ENCODE measurements at regions not wholly inside any gene's neighbourhood (a gene's known extent, or its start where the extent isn't known, plus 50 kb on each side); places are given as distances from the start of the nearest gene placed in this dataset.

DNA sequence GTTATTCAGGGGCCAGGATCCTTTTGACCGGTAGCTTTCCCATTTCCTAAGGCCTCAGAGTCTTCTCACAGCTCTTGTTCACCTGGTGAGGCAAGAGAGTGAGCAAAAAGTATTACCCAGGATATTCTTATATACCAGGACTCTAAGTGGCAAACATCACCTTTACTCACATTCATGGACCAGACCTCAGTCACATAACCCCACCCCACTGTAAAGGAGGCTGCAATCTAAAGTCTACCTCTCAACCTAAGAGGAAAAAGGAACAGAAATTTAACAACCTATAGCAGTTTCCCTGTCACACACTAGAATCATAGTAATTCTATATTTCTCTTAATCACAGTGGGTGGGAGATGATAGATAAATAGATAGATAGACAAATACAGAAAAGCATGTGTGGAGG is 176.0 kb upstream of the PTPRZ1 start:
- Histone ChIP-seq H3K9ac (ENCODE audit: low read depth, low read length) (no peak overlapping the region), H4K20me1 (ENCODE audit: insufficient read depth, low read length) (no peaks in the 10 kb centered on the region), H2BK5ac (ENCODE audit: low read depth, low read length, poor library complexity, severe bottlenecking) (no peak overlapping the region), H3K27ac (ENCODE audit: insufficient read depth, low read length) (no peak overlapping the region), H2AK9ac (replicated peaks; ENCODE audit: low read depth, low read length, poor library complexity) (no peak overlapping the region), H3K4me3 (ENCODE audit: insufficient read depth, low read depth, low read length) (no peak overlapping the region), H3K4ac (ENCODE audit: low read depth, low read length) (no peak overlapping the region), H2BK20ac (ENCODE audit: low read depth, low read length) (no peak overlapping the region), H4K91ac (ENCODE audit: insufficient read depth, low read depth, low read length) (no peak overlapping the region), H3K18ac (ENCODE audit: low read depth, low read length) (no peak overlapping the region), H4K5ac (ENCODE audit: low read depth, low read length) (no peak overlapping the region), H3K4me2 (ENCODE audit: low read depth, low read length) (no peak overlapping the region), H3K23ac (ENCODE audit: low read depth, low read length) (no peak overlapping the region), H3K56ac (ENCODE audit: extremely low read depth, insufficient read depth, low read length) (no peak overlapping the region), H3K9me3 (ENCODE audit: control insufficient read depth, insufficient read depth, low read length) (no peaks in the 10 kb centered on the region), H3K9me1 (ENCODE audit: insufficient read depth, low read length) (no peaks in the 10 kb centered on the region), H2AFZ (replicated peaks; ENCODE audit: low read length, poor library complexity) (no peak overlapping the region), H3K4me1 (ENCODE audit: control insufficient read depth, insufficient read depth, low read length) (no peaks in the 10 kb centered on the region), H3K14ac (replicated peaks; ENCODE audit: low read depth, low read length) (no peak overlapping the region), H3K36me3 (ENCODE audit: control insufficient read depth, insufficient read depth, low read length) (no peaks in the 10 kb centered on the region), H2AK5ac (ENCODE audit: low read depth, low read length) (no peak overlapping the region), H2BK15ac (ENCODE audit: low read depth, low read length) (no peak overlapping the region), H3K27me3 (ENCODE audit: control insufficient read depth, insufficient read depth, low read length) (no peaks in the 10 kb centered on the region), H2BK120ac (ENCODE audit: low read depth, low read length) (no peak overlapping the region), H3K79me1 (ENCODE audit: low read depth in 1 of 2, low read length in 2 of 2) (no peaks in the 10 kb centered on the region), H4K8ac (ENCODE audit: low read depth in 2 of 2, low read length in 2 of 2) (no peak overlapping the region)
- WGBS, 2 experiments (ENCODE audit: extremely low coverage in 2 of 2, insufficient read length in 1 of 2) = no CpG with 5 or more reads among the region's 1 CpG
- TF ChIP-seq, protein P1, sequence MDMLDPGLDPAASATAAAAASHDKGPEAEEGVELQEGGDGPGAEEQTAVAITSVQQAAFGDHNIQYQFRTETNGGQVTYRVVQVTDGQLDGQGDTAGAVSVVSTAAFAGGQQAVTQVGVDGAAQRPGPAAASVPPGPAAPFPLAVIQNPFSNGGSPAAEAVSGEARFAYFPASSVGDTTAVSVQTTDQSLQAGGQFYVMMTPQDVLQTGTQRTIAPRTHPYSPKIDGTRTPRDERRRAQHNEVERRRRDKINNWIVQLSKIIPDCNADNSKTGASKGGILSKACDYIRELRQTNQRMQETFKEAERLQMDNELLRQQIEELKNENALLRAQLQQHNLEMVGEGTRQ (IDR thresholded peaks at IDR 0.05; ENCODE audit: low read depth, low read length) = no peak
- no peak for TF ChIP-seq BHLHE40 (IDR thresholded peaks at IDR 0.05; ENCODE audit: low read depth, low read length)
- no peak for TF ChIP-seq MAFK (IDR thresholded peaks at IDR 0.05; ENCODE audit: low read depth, low read length)
- TF ChIP-seq SMC3 (IDR thresholded peaks at IDR 0.05; ENCODE audit: low read depth, low read length) = no peak
- TF ChIP-seq, protein P2, sequence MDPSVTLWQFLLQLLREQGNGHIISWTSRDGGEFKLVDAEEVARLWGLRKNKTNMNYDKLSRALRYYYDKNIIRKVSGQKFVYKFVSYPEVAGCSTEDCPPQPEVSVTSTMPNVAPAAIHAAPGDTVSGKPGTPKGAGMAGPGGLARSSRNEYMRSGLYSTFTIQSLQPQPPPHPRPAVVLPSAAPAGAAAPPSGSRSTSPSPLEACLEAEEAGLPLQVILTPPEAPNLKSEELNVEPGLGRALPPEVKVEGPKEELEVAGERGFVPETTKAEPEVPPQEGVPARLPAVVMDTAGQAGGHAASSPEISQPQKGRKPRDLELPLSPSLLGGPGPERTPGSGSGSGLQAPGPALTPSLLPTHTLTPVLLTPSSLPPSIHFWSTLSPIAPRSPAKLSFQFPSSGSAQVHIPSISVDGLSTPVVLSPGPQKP (IDR thresholded peaks at IDR 0.05; ENCODE audit: borderline replicate concordance, low read depth, low read length) = no peak
- TF ChIP-seq, protein P3, sequence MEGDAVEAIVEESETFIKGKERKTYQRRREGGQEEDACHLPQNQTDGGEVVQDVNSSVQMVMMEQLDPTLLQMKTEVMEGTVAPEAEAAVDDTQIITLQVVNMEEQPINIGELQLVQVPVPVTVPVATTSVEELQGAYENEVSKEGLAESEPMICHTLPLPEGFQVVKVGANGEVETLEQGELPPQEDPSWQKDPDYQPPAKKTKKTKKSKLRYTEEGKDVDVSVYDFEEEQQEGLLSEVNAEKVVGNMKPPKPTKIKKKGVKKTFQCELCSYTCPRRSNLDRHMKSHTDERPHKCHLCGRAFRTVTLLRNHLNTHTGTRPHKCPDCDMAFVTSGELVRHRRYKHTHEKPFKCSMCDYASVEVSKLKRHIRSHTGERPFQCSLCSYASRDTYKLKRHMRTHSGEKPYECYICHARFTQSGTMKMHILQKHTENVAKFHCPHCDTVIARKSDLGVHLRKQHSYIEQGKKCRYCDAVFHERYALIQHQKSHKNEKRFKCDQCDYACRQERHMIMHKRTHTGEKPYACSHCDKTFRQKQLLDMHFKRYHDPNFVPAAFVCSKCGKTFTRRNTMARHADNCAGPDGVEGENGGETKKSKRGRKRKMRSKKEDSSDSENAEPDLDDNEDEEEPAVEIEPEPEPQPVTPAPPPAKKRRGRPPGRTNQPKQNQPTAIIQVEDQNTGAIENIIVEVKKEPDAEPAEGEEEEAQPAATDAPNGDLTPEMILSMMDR (conservative IDR thresholded peaks at IDR 0.05; ENCODE audit: low read depth, low read length) = no peak
- TF ChIP-seq RFX5 (IDR thresholded peaks at IDR 0.05; ENCODE audit: low read depth, low read length) = no peak
- TF ChIP-seq FOS (IDR thresholded peaks at IDR 0.05; ENCODE audit: low read depth, low read length) = no peak
- no peak for TF ChIP-seq MXI1 (IDR thresholded peaks at IDR 0.05; ENCODE audit: borderline replicate concordance, low read depth, low read length)
- in situ Hi-C loops (cut with MboI; ENCODE audit: low sequenced_read_pairs) = no loop called here
- POLR2A ChIA-PET (ENCODE audit: unreplicated experiment) = no interaction called here
- no TSS peak for BruUV-seq (replicated peaks)
- CTCF ChIA-PET = no interaction called here
- no peak for ATAC-seq (ENCODE audit: low read depth)
- intact Hi-C loops (cut with micrococcal nuclease) = no loop called here
- dilution Hi-C loops (cut with HindIII; ENCODE audit: low sequenced_read_pairs, unreplicated experiment) = no loop called here
- DNase-seq = no peak

Data from IMR-90 (cell line).